GM12878 (cell line): ENCODE measurements at regions not wholly inside any gene's neighbourhood (a gene's known extent, or its start where the extent isn't known, plus 50 kb on each side); places are given as distances from the start of the nearest gene placed in this dataset.

Experiments
- CHD2 ChIP-seq: IDR thresholded peaks from 2 replicates; pipeline ENCODE4 v1.6.1; 2011; ENCODE audit warnings: low read depth, low read length, improper control_type of control experiment, borderline replicate concordance
- CHD4 ChIP-seq: fragments of 200-600 bp; sonication (generic); IDR thresholded peaks from 2 replicates; pipeline ENCODE4 v1.6.1; 2016; ENCODE audit warnings: mild to moderate bottlenecking
- EP300 ChIP-seq, 2 experiments: fragments of 150-350 bp in 1 of 2; IDR thresholded peaks; 2 replicates each; pipeline ENCODE4 v1.6.1; 2011 to 2012; ENCODE audit warnings: low read depth in 2 of 2, low read length in 2 of 2, borderline replicate concordance in 1 of 2, improper control_type of control experiment in 1 of 2, inconsistent platforms in 1 of 2; ENCODE audit not compliant: control insufficient read depth in 1 of 2
- ESRRA ChIP-seq: IDR thresholded peaks from 2 replicates; pipeline ENCODE4 v1.6.1; 2012; ENCODE audit warnings: mild to moderate bottlenecking, low read length, improper control_type of control experiment
- FOXK2 ChIP-seq: fragments of 450-650 bp; IDR thresholded peaks from 2 replicates; pipeline ENCODE4 v1.6.1; 2017; ENCODE audit warnings: mild to moderate bottlenecking, moderate library complexity
- MTA2 ChIP-seq: fragments of 450-650 bp; IDR thresholded peaks from 2 replicates; pipeline ENCODE4 v1.6.1; 2016; ENCODE audit warnings: low read depth, mild to moderate bottlenecking, moderate library complexity
- NR2C2 ChIP-seq: IDR thresholded peaks from 2 replicates; pipeline ENCODE4 v1.6.1; 2011; ENCODE audit warnings: borderline replicate concordance, low read depth; ENCODE audit not compliant: control insufficient read depth, insufficient read length
- POLR2A ChIP-seq: IDR thresholded peaks from 2 replicates; pipeline ENCODE4 v1.6.1; 2011; ENCODE audit warnings: low read depth, mild to moderate bottlenecking, low read length
- RAD21 ChIP-seq: IDR thresholded peaks from 2 replicates; pipeline ENCODE4 v1.6.1; 2011; ENCODE audit warnings: mild to moderate bottlenecking, low read depth, low read length, moderate library complexity; ENCODE audit not compliant: insufficient read depth
- TAF1 ChIP-seq: IDR thresholded peaks from 2 replicates; pipeline ENCODE4 v1.6.1; 2011; ENCODE audit warnings: mild to moderate bottlenecking, low read depth, low read length, borderline replicate concordance
- TF ChIP-seq, protein P1 (sequence below): IDR thresholded peaks from 2 replicates; pipeline ENCODE4 v1.6.1; 2011; ENCODE audit warnings: mild to moderate bottlenecking, low read depth, low read length, moderate library complexity; ENCODE audit not compliant: insufficient replicate concordance
- TF ChIP-seq, protein P2 (sequence below), 3 experiments: IDR thresholded peaks in 2 of 3; conservative IDR thresholded peaks in 1 of 3; 2 replicates each; pipeline ENCODE4 v1.5.1; 2011; ENCODE audit warnings: low read depth in 3 of 3, low read length in 3 of 3, mild to moderate bottlenecking in 3 of 3, control low read depth in 2 of 3, moderate library complexity in 2 of 3, inconsistent platforms in 1 of 3, mixed read lengths in 1 of 3; ENCODE audit not compliant: control insufficient read depth in 2 of 3, insufficient read depth in 1 of 3; ENCODE audit errors: extremely low read depth in 1 of 3
- TF ChIP-seq, protein P3 (sequence below): IDR thresholded peaks from 2 replicates; pipeline ENCODE4 v1.6.1; 2012; ENCODE audit warnings: low read depth, low read length, improper control_type of control experiment

DNA sequence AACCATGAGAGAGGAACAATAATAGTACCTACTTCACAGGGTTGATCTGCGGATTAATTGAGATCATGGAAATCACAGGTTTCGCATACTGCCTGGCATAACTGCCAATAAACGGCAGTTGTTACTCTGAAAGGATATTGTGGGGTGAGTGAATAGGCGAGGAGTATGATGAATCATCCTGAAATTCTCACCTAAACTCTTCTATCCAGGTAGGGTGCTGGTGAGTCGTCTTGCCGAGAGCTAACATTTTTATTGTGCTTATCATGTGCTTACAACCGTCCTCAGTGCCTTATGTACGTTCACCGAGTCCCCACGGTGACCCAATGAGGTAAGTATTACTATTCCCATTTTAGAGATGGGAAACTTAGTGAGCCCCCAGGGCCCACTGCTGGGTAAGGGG, 52.4 kb upstream of the SRGAP3 start:
- TF ChIP-seq, protein P1, sequence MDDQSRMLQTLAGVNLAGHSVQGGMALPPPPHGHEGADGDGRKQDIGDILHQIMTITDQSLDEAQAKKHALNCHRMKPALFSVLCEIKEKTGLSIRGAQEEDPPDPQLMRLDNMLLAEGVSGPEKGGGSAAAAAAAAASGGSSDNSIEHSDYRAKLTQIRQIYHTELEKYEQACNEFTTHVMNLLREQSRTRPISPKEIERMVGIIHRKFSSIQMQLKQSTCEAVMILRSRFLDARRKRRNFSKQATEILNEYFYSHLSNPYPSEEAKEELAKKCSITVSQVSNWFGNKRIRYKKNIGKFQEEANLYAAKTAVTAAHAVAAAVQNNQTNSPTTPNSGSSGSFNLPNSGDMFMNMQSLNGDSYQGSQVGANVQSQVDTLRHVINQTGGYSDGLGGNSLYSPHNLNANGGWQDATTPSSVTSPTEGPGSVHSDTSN, result no peak
- TF ChIP-seq CHD2 (no peak), NR2C2 (no peak), ESRRA (no peak), POLR2A (no peak), CHD4 (no peak), TAF1 (no peak), MTA2 (no peak), FOXK2 (no peak), RAD21 (no peak), EP300 (IDR thresholded peaks at IDR 0.05; ENCODE audit: borderline replicate concordance in 1 of 2, control insufficient read depth in 1 of 2, low read depth in 2 of 2, low read length in 2 of 2) (no peak)
- TF ChIP-seq, protein P2, sequence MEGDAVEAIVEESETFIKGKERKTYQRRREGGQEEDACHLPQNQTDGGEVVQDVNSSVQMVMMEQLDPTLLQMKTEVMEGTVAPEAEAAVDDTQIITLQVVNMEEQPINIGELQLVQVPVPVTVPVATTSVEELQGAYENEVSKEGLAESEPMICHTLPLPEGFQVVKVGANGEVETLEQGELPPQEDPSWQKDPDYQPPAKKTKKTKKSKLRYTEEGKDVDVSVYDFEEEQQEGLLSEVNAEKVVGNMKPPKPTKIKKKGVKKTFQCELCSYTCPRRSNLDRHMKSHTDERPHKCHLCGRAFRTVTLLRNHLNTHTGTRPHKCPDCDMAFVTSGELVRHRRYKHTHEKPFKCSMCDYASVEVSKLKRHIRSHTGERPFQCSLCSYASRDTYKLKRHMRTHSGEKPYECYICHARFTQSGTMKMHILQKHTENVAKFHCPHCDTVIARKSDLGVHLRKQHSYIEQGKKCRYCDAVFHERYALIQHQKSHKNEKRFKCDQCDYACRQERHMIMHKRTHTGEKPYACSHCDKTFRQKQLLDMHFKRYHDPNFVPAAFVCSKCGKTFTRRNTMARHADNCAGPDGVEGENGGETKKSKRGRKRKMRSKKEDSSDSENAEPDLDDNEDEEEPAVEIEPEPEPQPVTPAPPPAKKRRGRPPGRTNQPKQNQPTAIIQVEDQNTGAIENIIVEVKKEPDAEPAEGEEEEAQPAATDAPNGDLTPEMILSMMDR (IDR thresholded peaks at IDR 0.05 in 2 of 3, conservative IDR thresholded peaks at IDR 0.05 in 1 of 3; ENCODE audit: control insufficient read depth in 2 of 3, extremely low read depth in 1 of 3, insufficient read depth in 1 of 3, low read depth in 3 of 3, low read length in 3 of 3), result no peak
- TF ChIP-seq, protein P3, sequence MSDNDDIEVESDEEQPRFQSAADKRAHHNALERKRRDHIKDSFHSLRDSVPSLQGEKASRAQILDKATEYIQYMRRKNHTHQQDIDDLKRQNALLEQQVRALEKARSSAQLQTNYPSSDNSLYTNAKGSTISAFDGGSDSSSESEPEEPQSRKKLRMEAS, result no peak
